Activated T-cell treated with anti-CD3 and anti-CD28 coated beads, Interleukin-2, amount 50 U/mL, for 72 hours (primary cell): ENCODE measurements at regions not wholly inside any gene's neighbourhood (a gene's known extent, or its start where the extent isn't known, plus 50 kb on each side); places are given as distances from the start of the nearest gene placed in this dataset.
"Not testable (repeated sequence)": the region's sequence is repeated elsewhere in the genome, so short reads cannot be mapped to it uniquely, and the experiment has no call there.

Experiments
- ATAC-seq, 2 donors: fragments of 150-1000 bp; cut with Tn5 transposase; replicated peaks in 1 of 2; 2 replicates each; pipeline ENCODE4 v1.10.0; 2021; ENCODE audit warnings: moderate library complexity in 2 of 2, mild to moderate bottlenecking in 1 of 2
- DNase-seq, 2 donors: peaks; one replicate each; pipeline ENCODE4 v3.0.0; 2021 to 2022; ENCODE audit warnings: mixed read lengths in 1 of 2
- H3K27ac Mint-ChIP-seq: one replicate; pipeline ENCODE4 v1.8.0; 2022; ENCODE audit warnings: mild to moderate bottlenecking, moderate library complexity, mixed read lengths
- H3K27me3 Mint-ChIP-seq: one replicate; pipeline ENCODE4 v1.8.0; 2022; ENCODE audit warnings: low read depth, mixed read lengths
- H3K36me3 Mint-ChIP-seq, 2 donors: one replicate each; pipeline ENCODE4 v1.8.0; 2022; ENCODE audit warnings: mixed read lengths in 2 of 2, mild to moderate bottlenecking in 1 of 2; ENCODE audit not compliant: insufficient read depth in 2 of 2
- H3K4me1 Mint-ChIP-seq: one replicate; pipeline ENCODE4 v1.8.0; 2022; ENCODE audit warnings: low read depth, mixed read lengths
- H3K4me3 Mint-ChIP-seq, 2 donors: one replicate each; pipeline ENCODE4 v1.8.0; 2022; ENCODE audit warnings: mild to moderate bottlenecking in 2 of 2, mixed read lengths in 2 of 2, moderate library complexity in 2 of 2
- H3K9me3 Mint-ChIP-seq, 2 donors: one replicate each; pipeline ENCODE4 v1.8.0; 2022; ENCODE audit warnings: mixed read lengths in 2 of 2

GRCh38 chr5:166750376-166750775, 1541.1 kb upstream of the WWC1 start:
- no peak for ATAC-seq

GRCh38 chr5:166758151-166758550, 1533.3 kb upstream of the WWC1 start:
- Mint-ChIP-seq H3K27ac (no peak overlapping the region), H3K9me3 (peaks cover 2 to 7% of the 10 kb centered on the region in 2 donors), H3K36me3 (peaks cover 0 to 1% of the 10 kb centered on the region in 2 donors), H3K27me3 (no peaks in the 10 kb centered on the region), H3K4me1 (no peaks in the 10 kb centered on the region), H3K4me3 (no peak overlapping the region)
- DNase-seq (no peak), ATAC-seq (no peak)

More at GRCh38 chr5:166750376-166750775, 1541.1 kb upstream of the WWC1 start:
- Mint-ChIP-seq H3K36me3 (no peaks in the 10 kb centered on the region), H3K4me1 (no peaks in the 10 kb centered on the region), H3K9me3 (peaks cover 5 to 6% of the 10 kb centered on the region in 2 donors), H3K27me3 (no peaks in the 10 kb centered on the region), H3K4me3 (no peak overlapping the region), H3K27ac (no peak overlapping the region)
- DNase-seq: no peak

- H3K36me3 Mint-ChIP-seq: no peaks in the 10 kb centered on the region
- no peak for DNase-seq
- H3K9me3 Mint-ChIP-seq: peaks cover 6 to 7% of the 10 kb centered on the region in 2 donors
- no peaks in the 10 kb centered on the region for H3K4me1 Mint-ChIP-seq
- no peak overlapping the region for H3K27ac Mint-ChIP-seq
- no peaks in the 10 kb centered on the region for H3K27me3 Mint-ChIP-seq
- H3K4me3 Mint-ChIP-seq: no peak overlapping the region
- ATAC-seq: no peak
These were observed 1523.6 kb upstream of the WWC1 start for GRCh38 chr5:166767858-166768257.

GRCh38 chr5:166768536-166768935, 1522.9 kb upstream of the WWC1 start:
- H3K36me3 Mint-ChIP-seq: no peaks in the 10 kb centered on the region
- no peaks in the 10 kb centered on the region for H3K27me3 Mint-ChIP-seq
- H3K9me3 Mint-ChIP-seq: peaks cover 6 to 7% of the 10 kb centered on the region in 2 donors
- no peak overlapping the region for H3K27ac Mint-ChIP-seq
- ATAC-seq (no peak), DNase-seq (no peak)
- H3K4me3 Mint-ChIP-seq: no peak overlapping the region
- no peaks in the 10 kb centered on the region for H3K4me1 Mint-ChIP-seq

- no peaks in the 10 kb centered on the region for H3K27me3 Mint-ChIP-seq
These were observed 1518.7 kb upstream of the WWC1 start for GRCh38 chr5:166772770-166773169.

GRCh38 chr5:166781737-166782136, 1509.7 kb upstream of the WWC1 start:
- Mint-ChIP-seq H3K27ac (no peak overlapping the region), H3K4me1 (no peaks in the 10 kb centered on the region), H3K9me3 (peaks cover 2 to 5% of the 10 kb centered on the region in 2 donors), H3K4me3 (no peak overlapping the region), H3K36me3 (no peaks in the 10 kb centered on the region), H3K27me3 (no peaks in the 10 kb centered on the region)
- no peak for DNase-seq
- ATAC-seq: no peak

More at GRCh38 chr5:166772770-166773169, 1518.7 kb upstream of the WWC1 start:
- H3K4me1 Mint-ChIP-seq: no peaks in the 10 kb centered on the region
- no peak overlapping the region for H3K4me3 Mint-ChIP-seq
- H3K9me3 Mint-ChIP-seq: no peaks in the 10 kb centered on the region
- no peak for DNase-seq
- H3K27ac Mint-ChIP-seq: no peak overlapping the region
- ATAC-seq: no peak
- no peaks in the 10 kb centered on the region for H3K36me3 Mint-ChIP-seq

- Mint-ChIP-seq H3K36me3 (no peaks in the 10 kb centered on the region), H3K4me1 (no peaks in the 10 kb centered on the region), H3K4me3 (no peak overlapping the region), H3K27ac (no peak overlapping the region), H3K27me3 (no peaks in the 10 kb centered on the region), H3K9me3 (peaks cover 2 to 5% of the 10 kb centered on the region in 2 donors)
- no peak for ATAC-seq
- DNase-seq: no peak
These were observed 1506.8 kb upstream of the WWC1 start for GRCh38 chr5:166784545-166785078.

- ATAC-seq (no peak), DNase-seq (no peak)
- Mint-ChIP-seq H3K9me3 (peaks cover 5% of the 10 kb centered on the region in 2 donors), H3K27ac (no peak overlapping the region), H3K27me3 (no peaks in the 10 kb centered on the region), H3K4me1 (no peaks in the 10 kb centered on the region), H3K36me3 (no peaks in the 10 kb centered on the region), H3K4me3 (no peak overlapping the region)
These were observed 1505.3 kb upstream of the WWC1 start for GRCh38 chr5:166786178-166786577.

- Mint-ChIP-seq H3K4me3 (no peak overlapping the region), H3K27ac (no peak overlapping the region), H3K27me3 (no peaks in the 10 kb centered on the region), H3K4me1 (no peaks in the 10 kb centered on the region), H3K36me3 (no peaks in the 10 kb centered on the region), H3K9me3 (peaks cover 4 to 5% of the 10 kb centered on the region in 2 donors)
- ATAC-seq (no peak), DNase-seq (no peak)
These were observed 1504.6 kb upstream of the WWC1 start for GRCh38 chr5:166786889-166787288.

GRCh38 chr5:166788050-166788449, 1503.4 kb upstream of the WWC1 start:
- peaks cover 3 to 5% of the 10 kb centered on the region in 2 donors for H3K9me3 Mint-ChIP-seq
- no peak overlapping the region for H3K4me3 Mint-ChIP-seq
- H3K27me3 Mint-ChIP-seq: no peaks in the 10 kb centered on the region
- H3K4me1 Mint-ChIP-seq: no peaks in the 10 kb centered on the region
- no peak for DNase-seq
- ATAC-seq: no peak
- H3K36me3 Mint-ChIP-seq: no peaks in the 10 kb centered on the region
- H3K27ac Mint-ChIP-seq: no peak overlapping the region

- no peak for ATAC-seq
- Mint-ChIP-seq H3K27ac (no peak overlapping the region), H3K36me3 (no peaks in the 10 kb centered on the region), H3K27me3 (no peaks in the 10 kb centered on the region), H3K4me1 (no peaks in the 10 kb centered on the region), H3K9me3 (peaks cover 7 to 10% of the 10 kb centered on the region in 2 donors), H3K4me3 (no peak overlapping the region)
- DNase-seq: no peak
These were observed 1495.7 kb upstream of the WWC1 start for GRCh38 chr5:166795756-166796155.

- ATAC-seq: no peak
- Mint-ChIP-seq H3K4me1 (no peaks in the 10 kb centered on the region), H3K27ac (no peak overlapping the region)
These were observed 1488.4 kb upstream of the WWC1 start for GRCh38 chr5:166803058-166803457.

GRCh38 chr5:166804223-166804622, 1487.2 kb upstream of the WWC1 start:
- H3K36me3 Mint-ChIP-seq, H3K27me3 Mint-ChIP-seq, ATAC-seq, H3K4me3 Mint-ChIP-seq, DNase-seq, H3K4me1 Mint-ChIP-seq, H3K27ac Mint-ChIP-seq: not testable (repeated sequence)
- H3K9me3 Mint-ChIP-seq: peaks cover 4 to 20% of the 10 kb centered on the region in 2 donors

More at GRCh38 chr5:166803058-166803457, 1488.4 kb upstream of the WWC1 start:
- Mint-ChIP-seq H3K36me3 (peaks cover 0 to 3% of the 10 kb centered on the region in 2 donors), H3K4me3 (no peak overlapping the region), H3K27me3 (no peaks in the 10 kb centered on the region), H3K9me3 (peaks cover 8 to 25% of the 10 kb centered on the region in 2 donors)
- no peak for DNase-seq

- H3K9me3 Mint-ChIP-seq: peaks cover 4 to 18% of the 10 kb centered on the region in 2 donors
- ATAC-seq, H3K27ac Mint-ChIP-seq: not testable (repeated sequence)
These were observed 1486.8 kb upstream of the WWC1 start for GRCh38 chr5:166804693-166805092.

More at GRCh38 chr5:166804693-166805092, 1486.8 kb upstream of the WWC1 start:
- DNase-seq, H3K4me3 Mint-ChIP-seq, H3K4me1 Mint-ChIP-seq, H3K36me3 Mint-ChIP-seq, H3K27me3 Mint-ChIP-seq: not testable (repeated sequence)
